PC-9 (cell line): ENCODE measurements at regions not wholly inside any gene's neighbourhood (a gene's known extent, or its start where the extent isn't known, plus 50 kb on each side); places are given as distances from the start of the nearest gene placed in this dataset.

Experiments used
- BruUV-seq: library from RNA; stranded (reverse); fragments of 400-500 nt; replicated peaks from 2 replicates; lab custom pipeline; 2021; lab: Mats Ljungman, UMichigan
- CTCF ChIA-PET: fragments of 300-600 bp; sonication (Branson Sonifier 250); formaldehyde crosslinking; loops from one replicate; lab custom pipeline; 2022; ENCODE audit warnings: antibody characterized with exemption; lab: Charles Lee
- POLR2A ChIA-PET: fragments of 300-600 bp; sonication (Branson Sonifier 250); formaldehyde crosslinking; loops from one replicate; lab custom pipeline; 2022; ENCODE audit warnings: antibody characterized with exemption; ENCODE audit not compliant: unreplicated experiment; lab: Charles Lee
- DNase-seq, 2 experiments: peaks; one replicate each; pipeline versions ENCODE4 v3.0.0 to v3.0.0-alpha.2; 2015 to 2022; ENCODE audit warnings: mixed read lengths in 1 of 2
- H2AFZ ChIP-seq: fragments of 200-600 bp; sonication (generic); 2 replicates; pipeline ENCODE4 v1.8.1; 2017; ENCODE audit warnings: antibody characterized with exemption
- H3F3A ChIP-seq: fragments of 200-600 bp; sonication (generic); 2 replicates; pipeline ENCODE4 v1.8.1; 2017; ENCODE audit warnings: antibody characterized with exemption, mild to moderate bottlenecking, low read depth; ENCODE audit not compliant: insufficient read depth
- H3K27ac ChIP-seq: fragments of 200-600 bp; sonication (generic); 2 replicates; pipeline ENCODE4 v1.6.1; 2016; ENCODE audit warnings: mixed run types
- H3K27me3 ChIP-seq: fragments of 200-600 bp; sonication (generic); 2 replicates; pipeline ENCODE4 v1.6.1; 2016; ENCODE audit warnings: low read depth, mixed run types; ENCODE audit not compliant: insufficient read depth
- H3K36me3 ChIP-seq: fragments of 200-600 bp; sonication (generic); 2 replicates; pipeline ENCODE4 v1.6.1; 2016; ENCODE audit warnings: low read depth, mixed run types
- H3K4me1 ChIP-seq: fragments of 200-600 bp; sonication (generic); replicated peaks from 2 replicates; pipeline ENCODE4 v1.6.1; 2016; ENCODE audit warnings: mixed run types; ENCODE audit not compliant: insufficient read depth
- H3K4me2 ChIP-seq: fragments of 200-600 bp; sonication (generic); 2 replicates; pipeline ENCODE4 v1.6.1; 2017; ENCODE audit warnings: mixed run types
- H3K4me3 ChIP-seq: fragments of 200-600 bp; sonication (generic); 2 replicates; pipeline ENCODE4 v1.6.1; 2016; ENCODE audit warnings: mixed run types
- H3K79me2 ChIP-seq: fragments of 200-600 bp; sonication (generic); 2 replicates; pipeline ENCODE4 v1.6.1; 2017; ENCODE audit warnings: low read depth, mixed run types
- H3K9me2 ChIP-seq: fragments of 200-600 bp; sonication (generic); 2 replicates; pipeline ENCODE4 v1.8.1; 2017; ENCODE audit warnings: mild to moderate bottlenecking; ENCODE audit not compliant: insufficient read depth
- H3K9me3 ChIP-seq: fragments of 200-600 bp; sonication (generic); 2 replicates; pipeline ENCODE4 v1.8.1; 2016; ENCODE audit warnings: low read depth; ENCODE audit not compliant: insufficient read depth
- H4K20me1 ChIP-seq: fragments of 200-600 bp; sonication (generic); 2 replicates; pipeline ENCODE4 v1.8.1; 2017; ENCODE audit not compliant: insufficient read depth
- CTCF ChIP-seq: fragments of 200-600 bp; sonication (generic); conservative IDR thresholded peaks from 2 replicates; pipeline ENCODE4 v1.6.1; 2017; ENCODE audit warnings: mixed run types, antibody characterized with exemption, mild to moderate bottlenecking, moderate library complexity
- EZH2 ChIP-seq: fragments of 200-600 bp; sonication (generic); IDR thresholded peaks from 2 replicates; pipeline ENCODE4 v1.8.0; 2017; ENCODE audit warnings: antibody characterized with exemption, low read depth
- intact Hi-C: fragments of 100-400 bp; cut with micrococcal nuclease; formaldehyde crosslinking; loops from one replicate; pipeline ENCODE4 v1.10.0; 2022; ENCODE audit not compliant: unreplicated experiment

- intact Hi-C loops: no loop called here
- Histone ChIP-seq H3K36me3 (no peaks in the 10 kb centered on the region), H3K27ac (no peak overlapping the region), H3K79me2 (no peaks in the 10 kb centered on the region), H3K4me2 (no peak overlapping the region), H3F3A (no peaks in the 10 kb centered on the region), H2AFZ (no peak overlapping the region), H3K9me3 (no peaks in the 10 kb centered on the region), H3K9me2 (no peaks in the 10 kb centered on the region), H3K4me1 (no peaks in the 10 kb centered on the region), H3K27me3 (no peaks in the 10 kb centered on the region), H4K20me1 (no peaks in the 10 kb centered on the region), H3K4me3 (no peak overlapping the region)
- BruUV-seq: no TSS peak
- DNase-seq: no peak
- POLR2A ChIA-PET: no interaction called here
- no peak for TF ChIP-seq CTCF
- no peak for TF ChIP-seq EZH2
- CTCF ChIA-PET: no interaction called here
Observed at GRCh38 chr4:104905546-104905945, 241.1 kb upstream of the TET2 start.

GRCh38 chr4:104906276-104906675 lies 240.4 kb upstream of the TET2 start:
- intact Hi-C loops: no loop called here
- POLR2A ChIA-PET: no interaction called here
- DNase-seq: no peak
- H3K79me2 ChIP-seq: no peaks in the 10 kb centered on the region
- H3K9me2 ChIP-seq: no peaks in the 10 kb centered on the region
- CTCF ChIA-PET: no interaction called here
- no peak overlapping the region for H3K4me3 ChIP-seq
- no peaks in the 10 kb centered on the region for H4K20me1 ChIP-seq
- H3K27ac ChIP-seq: no peak overlapping the region
- H3K9me3 ChIP-seq: no peaks in the 10 kb centered on the region
- no peak overlapping the region for H3K4me2 ChIP-seq
- H3K4me1 ChIP-seq: no peaks in the 10 kb centered on the region
- H3K36me3 ChIP-seq: no peaks in the 10 kb centered on the region
- TF ChIP-seq CTCF (no peak), EZH2 (no peak)
- no peaks in the 10 kb centered on the region for H3F3A ChIP-seq
- no peak overlapping the region for H2AFZ ChIP-seq
- H3K27me3 ChIP-seq: no peaks in the 10 kb centered on the region
- BruUV-seq: no TSS peak

- no peak for TF ChIP-seq EZH2
- TF ChIP-seq CTCF: no peak
- Histone ChIP-seq H4K20me1 (no peaks in the 10 kb centered on the region), H3K9me2 (no peaks in the 10 kb centered on the region), H3K27me3 (no peaks in the 10 kb centered on the region), H3K4me1 (no peaks in the 10 kb centered on the region), H2AFZ (no peak overlapping the region), H3K79me2 (no peaks in the 10 kb centered on the region), H3K4me2 (no peak overlapping the region), H3F3A (no peaks in the 10 kb centered on the region), H3K4me3 (no peak overlapping the region), H3K9me3 (no peaks in the 10 kb centered on the region), H3K27ac (no peak overlapping the region), H3K36me3 (no peaks in the 10 kb centered on the region)
- POLR2A ChIA-PET: no interaction called here
- no peak for DNase-seq
- intact Hi-C loops: no loop called here
- CTCF ChIA-PET: no interaction called here
- no TSS peak for BruUV-seq
Observed at GRCh38 chr4:104907074-104907649, 239.5 kb upstream of the TET2 start.
